ENCODE measurements at regions not wholly inside any gene's neighbourhood (a gene's known extent, or its start where the extent isn't known, plus 50 kb on each side); places are given as distances from the start of the nearest gene placed in this dataset.

DNA sequence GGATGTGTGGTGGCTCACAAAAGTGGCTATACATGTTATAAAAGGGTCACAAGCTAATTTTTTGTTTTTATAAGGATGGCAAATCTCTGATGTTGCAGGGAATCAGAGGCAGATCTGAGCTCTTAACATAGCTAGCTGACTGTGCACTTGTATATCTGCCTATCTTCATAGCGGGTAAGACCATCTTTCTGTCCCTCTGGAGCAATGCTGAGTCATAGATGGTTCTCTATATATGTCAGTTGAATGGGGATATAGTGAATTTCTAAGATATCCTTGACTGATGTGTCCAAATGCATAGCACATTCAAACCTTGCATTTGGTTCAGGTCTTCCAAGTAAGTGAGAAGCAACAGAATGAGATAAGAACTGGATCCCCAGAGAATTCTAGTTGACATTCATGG, 272.6 kb upstream of the PROX1 start:
- Histone ChIP-seq H3K27ac (ENCODE audit: low read length) (no peak overlapping the region), H3K36me3 (ENCODE audit: insufficient read depth, low read length) (peaks cover 6% of the 10 kb centered on the region), H3K79me2 (replicated peaks; ENCODE audit: insufficient read depth, low read length) (no peaks in the 10 kb centered on the region), H3K4me3 (ENCODE audit: low read length) (no peak overlapping the region), H4K20me1 (ENCODE audit: insufficient read depth) (no peaks in the 10 kb centered on the region), H3K27me3 (ENCODE audit: insufficient read depth, low read depth, low read length) (no peaks in the 10 kb centered on the region), H3K4me2 (ENCODE audit: low read length) (no peak overlapping the region), H3K9ac (ENCODE audit: low read length) (no peak overlapping the region), H3K9me2 (ENCODE audit: insufficient read depth, low read length) (no peaks in the 10 kb centered on the region), H2AFZ (ENCODE audit: low read depth, low read length) (no peak overlapping the region), H3K9me3 (ENCODE audit: low read length) (no peaks in the 10 kb centered on the region), H3F3A (ENCODE audit: insufficient read depth, low read length, poor library complexity, severe bottlenecking) (no peaks in the 10 kb centered on the region)
- TF ChIP-seq RAD21 (conservative IDR thresholded peaks at IDR 0.05) (no peak), EZH2 (IDR thresholded peaks at IDR 0.05; ENCODE audit: borderline replicate concordance, insufficient read depth, low read length, poor library complexity, severe bottlenecking) (no peak), EP300 (conservative IDR thresholded peaks at IDR 0.05; ENCODE audit: poor library complexity, severe bottlenecking) (no peak), MXI1 (conservative IDR thresholded peaks at IDR 0.05; ENCODE audit: poor library complexity, severe bottlenecking) (no peak), TAF1 (IDR thresholded peaks at IDR 0.05; ENCODE audit: low read depth) (no peak), POLR2AphosphoS5 (IDR thresholded peaks at IDR 0.05) (no peak), SMC3 (conservative IDR thresholded peaks at IDR 0.05; ENCODE audit: poor library complexity) (no peak)
- TF ChIP-seq, protein P1, sequence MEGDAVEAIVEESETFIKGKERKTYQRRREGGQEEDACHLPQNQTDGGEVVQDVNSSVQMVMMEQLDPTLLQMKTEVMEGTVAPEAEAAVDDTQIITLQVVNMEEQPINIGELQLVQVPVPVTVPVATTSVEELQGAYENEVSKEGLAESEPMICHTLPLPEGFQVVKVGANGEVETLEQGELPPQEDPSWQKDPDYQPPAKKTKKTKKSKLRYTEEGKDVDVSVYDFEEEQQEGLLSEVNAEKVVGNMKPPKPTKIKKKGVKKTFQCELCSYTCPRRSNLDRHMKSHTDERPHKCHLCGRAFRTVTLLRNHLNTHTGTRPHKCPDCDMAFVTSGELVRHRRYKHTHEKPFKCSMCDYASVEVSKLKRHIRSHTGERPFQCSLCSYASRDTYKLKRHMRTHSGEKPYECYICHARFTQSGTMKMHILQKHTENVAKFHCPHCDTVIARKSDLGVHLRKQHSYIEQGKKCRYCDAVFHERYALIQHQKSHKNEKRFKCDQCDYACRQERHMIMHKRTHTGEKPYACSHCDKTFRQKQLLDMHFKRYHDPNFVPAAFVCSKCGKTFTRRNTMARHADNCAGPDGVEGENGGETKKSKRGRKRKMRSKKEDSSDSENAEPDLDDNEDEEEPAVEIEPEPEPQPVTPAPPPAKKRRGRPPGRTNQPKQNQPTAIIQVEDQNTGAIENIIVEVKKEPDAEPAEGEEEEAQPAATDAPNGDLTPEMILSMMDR (IDR thresholded peaks at IDR 0.05; ENCODE audit: poor library complexity, severe bottlenecking), result no peak
- TF ChIP-seq, protein P2, sequence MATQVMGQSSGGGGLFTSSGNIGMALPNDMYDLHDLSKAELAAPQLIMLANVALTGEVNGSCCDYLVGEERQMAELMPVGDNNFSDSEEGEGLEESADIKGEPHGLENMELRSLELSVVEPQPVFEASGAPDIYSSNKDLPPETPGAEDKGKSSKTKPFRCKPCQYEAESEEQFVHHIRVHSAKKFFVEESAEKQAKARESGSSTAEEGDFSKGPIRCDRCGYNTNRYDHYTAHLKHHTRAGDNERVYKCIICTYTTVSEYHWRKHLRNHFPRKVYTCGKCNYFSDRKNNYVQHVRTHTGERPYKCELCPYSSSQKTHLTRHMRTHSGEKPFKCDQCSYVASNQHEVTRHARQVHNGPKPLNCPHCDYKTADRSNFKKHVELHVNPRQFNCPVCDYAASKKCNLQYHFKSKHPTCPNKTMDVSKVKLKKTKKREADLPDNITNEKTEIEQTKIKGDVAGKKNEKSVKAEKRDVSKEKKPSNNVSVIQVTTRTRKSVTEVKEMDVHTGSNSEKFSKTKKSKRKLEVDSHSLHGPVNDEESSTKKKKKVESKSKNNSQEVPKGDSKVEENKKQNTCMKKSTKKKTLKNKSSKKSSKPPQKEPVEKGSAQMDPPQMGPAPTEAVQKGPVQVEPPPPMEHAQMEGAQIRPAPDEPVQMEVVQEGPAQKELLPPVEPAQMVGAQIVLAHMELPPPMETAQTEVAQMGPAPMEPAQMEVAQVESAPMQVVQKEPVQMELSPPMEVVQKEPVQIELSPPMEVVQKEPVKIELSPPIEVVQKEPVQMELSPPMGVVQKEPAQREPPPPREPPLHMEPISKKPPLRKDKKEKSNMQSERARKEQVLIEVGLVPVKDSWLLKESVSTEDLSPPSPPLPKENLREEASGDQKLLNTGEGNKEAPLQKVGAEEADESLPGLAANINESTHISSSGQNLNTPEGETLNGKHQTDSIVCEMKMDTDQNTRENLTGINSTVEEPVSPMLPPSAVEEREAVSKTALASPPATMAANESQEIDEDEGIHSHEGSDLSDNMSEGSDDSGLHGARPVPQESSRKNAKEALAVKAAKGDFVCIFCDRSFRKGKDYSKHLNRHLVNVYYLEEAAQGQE (IDR thresholded peaks at IDR 0.05; ENCODE audit: borderline replicate concordance), result no peak

DNA sequence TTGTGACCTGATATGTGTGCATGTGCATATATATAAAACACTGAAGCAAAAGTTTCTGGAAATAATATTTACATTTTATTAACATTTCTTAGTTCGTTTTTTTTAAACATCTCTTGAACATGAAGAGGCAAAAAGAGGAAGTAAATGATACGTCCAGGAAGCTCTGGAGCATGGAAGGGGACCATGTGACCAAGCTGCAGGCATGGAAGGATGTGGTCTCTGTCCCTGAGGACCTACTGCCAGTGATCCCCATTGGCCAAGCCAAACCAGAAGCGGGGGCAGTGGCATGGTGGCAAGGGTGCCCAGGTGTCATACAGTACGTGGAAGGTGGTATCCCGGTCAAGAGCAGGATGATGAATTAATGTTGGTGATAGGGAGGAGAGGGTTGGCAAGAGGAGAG, 268.3 kb upstream of the PROX1 start:
- TF ChIP-seq, protein P2 (IDR thresholded peaks at IDR 0.05; ENCODE audit: borderline replicate concordance), result no peak
- TF ChIP-seq EZH2 (IDR thresholded peaks at IDR 0.05; ENCODE audit: borderline replicate concordance, insufficient read depth, low read length, poor library complexity, severe bottlenecking), result no peak
- no peak for TF ChIP-seq TAF1 (IDR thresholded peaks at IDR 0.05; ENCODE audit: low read depth)
- TF ChIP-seq EP300 (conservative IDR thresholded peaks at IDR 0.05; ENCODE audit: poor library complexity, severe bottlenecking), result no peak
- H3K9me3 ChIP-seq (ENCODE audit: low read length), result no peaks in the 10 kb centered on the region
- no peak overlapping the region for H3K4me3 ChIP-seq (ENCODE audit: low read length)
- no peaks in the 10 kb centered on the region for H4K20me1 ChIP-seq (ENCODE audit: insufficient read depth)
- H3K9ac ChIP-seq (ENCODE audit: low read length), result no peak overlapping the region
- no peak overlapping the region for H2AFZ ChIP-seq (ENCODE audit: low read depth, low read length)
- no peak overlapping the region for H3K27ac ChIP-seq (ENCODE audit: low read length)
- peaks cover 6% of the 10 kb centered on the region for H3K36me3 ChIP-seq (ENCODE audit: insufficient read depth, low read length)
- no peaks in the 10 kb centered on the region for H3K79me2 ChIP-seq (replicated peaks; ENCODE audit: insufficient read depth, low read length)
- no peaks in the 10 kb centered on the region for H3F3A ChIP-seq (ENCODE audit: insufficient read depth, low read length, poor library complexity, severe bottlenecking)
- no peaks in the 10 kb centered on the region for H3K27me3 ChIP-seq (ENCODE audit: insufficient read depth, low read depth, low read length)
- no peak overlapping the region for H3K4me2 ChIP-seq (ENCODE audit: low read length)
- no peaks in the 10 kb centered on the region for H3K9me2 ChIP-seq (ENCODE audit: insufficient read depth, low read length)
